AG10803 (cell line): ENCODE measurements at regions not wholly inside any gene's neighbourhood (a gene's known extent, or its start where the extent isn't known, plus 50 kb on each side); places are given as distances from the start of the nearest gene placed in this dataset.
"Not testable (repeated sequence)": the region's sequence is repeated elsewhere in the genome, so short reads cannot be mapped to it uniquely, and the experiment has no call there.

Source experiments
- DNase-seq: peaks from one replicate; pipeline ENCODE4 v3.0.0; 2010; ENCODE audit warnings: low read depth
- H3K4me3 ChIP-seq: 2 replicates; pipeline ENCODE4 v1.5.1; 2011; ENCODE audit warnings: mild to moderate bottlenecking, low read length, control low read depth
- TF ChIP-seq, protein P1 (sequence below): conservative IDR thresholded peaks from 2 replicates; pipeline ENCODE4 v1.5.1; 2011; ENCODE audit warnings: mild to moderate bottlenecking, low read length, control low read depth, inconsistent platforms

DNA sequence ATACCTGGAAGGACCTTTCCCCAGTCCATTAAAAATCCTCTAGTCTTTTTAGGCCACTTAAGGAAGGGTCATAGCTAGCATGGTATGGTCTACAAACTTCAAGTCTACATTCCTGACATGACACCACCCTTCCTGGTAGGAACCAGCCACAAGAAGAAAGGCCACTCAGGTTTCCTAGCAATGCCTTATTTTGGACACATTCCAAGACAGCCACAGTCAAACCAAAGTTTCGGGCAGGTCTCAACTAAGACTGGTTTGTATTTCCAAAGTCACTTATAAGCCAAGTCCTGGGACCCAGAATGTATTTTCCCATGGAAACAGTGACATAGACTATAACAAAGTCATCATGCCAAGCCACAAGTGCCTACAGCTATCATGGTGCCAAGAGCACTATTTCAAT lies 50.6 kb upstream of the SLC44A3 start:
- no peak overlapping the region for H3K4me3 ChIP-seq
- TF ChIP-seq, protein P1, sequence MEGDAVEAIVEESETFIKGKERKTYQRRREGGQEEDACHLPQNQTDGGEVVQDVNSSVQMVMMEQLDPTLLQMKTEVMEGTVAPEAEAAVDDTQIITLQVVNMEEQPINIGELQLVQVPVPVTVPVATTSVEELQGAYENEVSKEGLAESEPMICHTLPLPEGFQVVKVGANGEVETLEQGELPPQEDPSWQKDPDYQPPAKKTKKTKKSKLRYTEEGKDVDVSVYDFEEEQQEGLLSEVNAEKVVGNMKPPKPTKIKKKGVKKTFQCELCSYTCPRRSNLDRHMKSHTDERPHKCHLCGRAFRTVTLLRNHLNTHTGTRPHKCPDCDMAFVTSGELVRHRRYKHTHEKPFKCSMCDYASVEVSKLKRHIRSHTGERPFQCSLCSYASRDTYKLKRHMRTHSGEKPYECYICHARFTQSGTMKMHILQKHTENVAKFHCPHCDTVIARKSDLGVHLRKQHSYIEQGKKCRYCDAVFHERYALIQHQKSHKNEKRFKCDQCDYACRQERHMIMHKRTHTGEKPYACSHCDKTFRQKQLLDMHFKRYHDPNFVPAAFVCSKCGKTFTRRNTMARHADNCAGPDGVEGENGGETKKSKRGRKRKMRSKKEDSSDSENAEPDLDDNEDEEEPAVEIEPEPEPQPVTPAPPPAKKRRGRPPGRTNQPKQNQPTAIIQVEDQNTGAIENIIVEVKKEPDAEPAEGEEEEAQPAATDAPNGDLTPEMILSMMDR = no peak
- peak; percentile 28 for DNase-seq

DNA sequence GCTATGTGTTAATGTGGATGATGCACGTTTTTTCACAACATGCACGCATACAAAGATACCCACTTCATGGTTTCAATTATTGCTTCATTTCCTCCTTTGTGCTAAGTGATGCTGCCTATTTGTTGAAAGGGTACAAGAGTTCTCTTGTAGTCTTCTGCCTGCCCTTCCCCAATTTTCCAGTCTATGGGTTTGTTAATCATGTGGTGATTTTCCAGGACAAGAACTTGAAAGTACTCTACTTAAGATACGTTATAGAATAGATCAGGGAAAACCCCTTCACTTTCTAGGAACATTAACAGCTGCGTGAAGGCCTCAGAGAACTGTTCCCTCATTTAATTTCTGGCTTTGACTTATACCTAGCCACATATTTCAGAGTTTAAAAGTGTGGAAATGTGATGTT lies 52.1 kb upstream of the SLC44A3 start:
- TF ChIP-seq, protein P1 = no peak
- no peak overlapping the region for H3K4me3 ChIP-seq
- DNase-seq = no peak

DNA sequence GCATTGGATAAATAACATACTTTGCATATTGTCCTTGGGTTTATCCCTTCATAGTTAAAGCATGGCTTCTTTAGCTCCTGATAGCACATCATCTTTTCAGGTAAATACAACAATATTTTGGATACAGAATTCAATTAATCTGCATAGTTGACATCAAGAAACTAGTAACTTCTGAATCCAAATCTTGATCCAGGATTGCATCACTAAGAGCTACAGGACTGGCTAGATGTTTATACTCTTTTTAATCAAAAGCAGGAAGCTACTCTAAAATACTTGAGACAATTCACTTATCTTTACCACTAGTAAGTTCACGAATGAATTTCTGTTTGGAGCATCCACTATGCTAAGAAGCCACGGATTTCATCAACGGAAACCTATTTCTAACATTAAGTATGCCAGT lies 54.2 kb upstream of the SLC44A3 start:
- TF ChIP-seq, protein P1 = no peak
- no peak overlapping the region for H3K4me3 ChIP-seq
- no peak for DNase-seq

DNA sequence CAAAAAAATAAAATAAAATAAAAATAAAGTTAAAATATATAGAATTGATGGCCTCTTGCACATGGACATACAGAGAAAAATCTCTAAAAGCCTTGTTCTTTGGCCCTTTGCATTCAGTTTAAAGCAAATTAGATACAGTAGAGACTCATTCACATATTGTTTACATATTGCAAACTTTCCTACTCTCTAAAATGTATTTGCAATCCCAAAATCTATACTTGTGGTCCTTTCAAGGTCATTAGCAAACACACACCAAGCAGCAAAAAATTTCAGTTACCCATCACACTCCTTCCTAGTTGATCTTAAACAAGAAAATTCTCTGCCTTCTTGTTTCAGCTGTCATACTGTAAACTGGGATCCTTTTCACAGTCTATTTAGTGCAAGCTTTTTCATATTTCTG lies 61.0 kb upstream of the SLC44A3 start:
- DNase-seq = no peak
- H3K4me3 ChIP-seq = no peak overlapping the region
- TF ChIP-seq, protein P1 = no peak

DNA sequence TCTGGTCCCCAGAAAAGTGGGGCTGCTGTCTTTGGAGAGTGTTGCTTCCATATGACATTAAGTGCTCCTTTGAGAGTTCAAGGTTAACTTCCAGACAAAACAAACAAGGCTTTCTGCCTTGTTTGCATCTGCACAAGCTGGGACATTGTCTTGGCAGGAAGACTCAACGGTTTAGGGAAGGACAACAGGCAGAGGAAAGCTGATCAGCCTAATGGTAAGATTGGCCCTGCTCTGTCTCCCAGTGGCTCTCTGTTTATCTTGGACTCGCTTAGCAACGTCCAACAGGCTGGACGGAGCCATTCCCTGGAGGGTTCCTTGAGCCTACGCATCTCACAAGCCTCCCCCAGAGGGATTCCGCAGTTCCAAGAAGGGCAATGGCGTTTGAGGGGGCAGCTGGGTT lies 62.2 kb upstream of the SLC44A3 start:
- TF ChIP-seq, protein P1 = no peak
- DNase-seq = no peak
- H3K4me3 ChIP-seq = no peak overlapping the region

DNA sequence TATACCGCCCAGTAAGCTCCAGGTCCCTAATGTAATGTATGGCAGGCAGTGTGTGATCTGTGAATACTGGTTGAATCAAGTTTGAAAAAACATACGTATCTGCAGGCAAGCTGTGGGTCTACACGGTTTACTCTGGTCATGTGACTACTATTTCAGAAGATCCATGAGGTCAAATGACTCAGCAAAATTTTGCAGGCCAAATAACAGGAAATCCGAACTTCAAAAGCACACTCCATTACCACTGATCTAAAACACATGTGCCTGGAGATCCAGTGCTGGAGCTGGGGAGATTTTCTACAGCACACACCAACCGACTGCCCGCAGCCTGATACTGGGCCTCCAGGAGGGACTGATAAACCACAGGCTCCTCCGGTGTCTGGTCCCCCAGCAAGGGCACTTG lies 64.5 kb upstream of the SLC44A3 start:
- DNase-seq = peak; percentile 97
- no peak overlapping the region for H3K4me3 ChIP-seq
- TF ChIP-seq, protein P1 = no peak

DNA sequence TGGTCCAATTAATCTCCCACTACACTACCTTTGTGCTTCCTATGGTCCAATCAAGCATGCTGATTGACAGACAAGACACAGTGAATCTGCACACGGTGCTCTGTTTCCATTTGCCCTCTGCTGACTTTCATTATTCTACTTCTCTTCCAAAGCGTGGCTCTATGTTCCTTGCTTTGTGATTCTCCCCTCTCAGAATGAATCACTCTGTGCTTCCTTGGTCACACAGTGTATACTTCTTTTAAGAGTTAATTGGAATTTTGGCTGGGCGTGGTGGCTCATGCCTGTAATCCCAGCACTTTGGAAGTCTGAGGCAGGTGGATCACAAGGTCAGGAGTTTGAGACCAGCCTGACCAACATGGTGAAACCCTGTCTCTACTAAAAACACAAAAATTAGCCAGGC lies 65.1 kb upstream of the SLC44A3 start:
- not testable (repeated sequence) for H3K4me3 ChIP-seq

DNA sequence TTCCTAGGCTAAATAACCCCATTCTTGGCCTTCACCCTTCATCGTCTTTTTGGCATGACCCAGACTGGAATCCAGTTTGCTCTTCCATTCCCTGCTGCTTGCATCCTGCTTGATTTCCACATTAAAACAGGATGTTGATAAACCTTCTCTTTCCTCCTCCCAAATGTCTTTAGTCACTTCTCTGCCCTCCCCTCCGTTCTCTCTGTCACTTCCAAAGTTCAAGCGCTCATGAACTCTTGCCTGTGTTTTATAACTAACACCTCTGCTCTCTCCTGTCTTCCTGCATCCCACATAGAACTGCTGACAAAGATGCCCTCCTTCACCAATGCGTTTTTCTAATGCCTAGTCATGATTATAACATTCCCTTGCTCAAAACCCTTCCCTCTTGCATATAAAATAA lies 65.6 kb upstream of the SLC44A3 start:
- TF ChIP-seq, protein P1 = no peak
- DNase-seq = no peak
- H3K4me3 ChIP-seq = no peak overlapping the region

More for the DNA sequence above, 65.1 kb upstream of the SLC44A3 start:
- DNase-seq = not testable (repeated sequence)
